GM20000 (cell line): ENCODE measurements at regions not wholly inside any gene's neighbourhood (a gene's known extent, or its start where the extent isn't known, plus 50 kb on each side); places are given as distances from the start of the nearest gene placed in this dataset.

Experiments
- DNase-seq: peaks from one replicate; pipeline ENCODE4 v3.0.0; 2012; ENCODE audit warnings: low spot score
- TF ChIP-seq, protein P1 (sequence below): IDR thresholded peaks from 2 replicates; pipeline ENCODE4 v1.5.1; 2012; ENCODE audit warnings: mild to moderate bottlenecking, control low read depth; ENCODE audit errors: extremely low read depth, missing control alignments

DNA sequence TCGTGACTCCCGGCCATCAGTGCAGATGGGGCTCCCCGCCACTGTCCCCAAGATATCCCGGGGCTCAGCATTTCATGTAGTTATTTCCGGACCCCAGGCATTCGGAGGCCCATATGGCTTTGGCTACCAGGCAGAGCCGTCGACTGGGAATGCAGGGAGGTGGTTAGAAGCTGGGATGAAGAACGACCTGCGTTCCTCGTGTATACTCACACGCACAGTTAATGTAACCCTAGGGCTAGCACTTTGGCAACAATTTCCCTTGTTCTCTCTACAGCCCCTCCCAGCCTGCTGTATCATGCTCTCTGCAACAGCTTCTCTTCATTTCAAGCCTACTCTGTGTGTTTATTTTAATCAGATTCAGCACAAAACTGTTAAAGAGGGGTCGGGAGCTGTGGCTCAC is 240.4 kb downstream of the MYLK4 start:
- DNase-seq: no peak
- TF ChIP-seq, protein P1, sequence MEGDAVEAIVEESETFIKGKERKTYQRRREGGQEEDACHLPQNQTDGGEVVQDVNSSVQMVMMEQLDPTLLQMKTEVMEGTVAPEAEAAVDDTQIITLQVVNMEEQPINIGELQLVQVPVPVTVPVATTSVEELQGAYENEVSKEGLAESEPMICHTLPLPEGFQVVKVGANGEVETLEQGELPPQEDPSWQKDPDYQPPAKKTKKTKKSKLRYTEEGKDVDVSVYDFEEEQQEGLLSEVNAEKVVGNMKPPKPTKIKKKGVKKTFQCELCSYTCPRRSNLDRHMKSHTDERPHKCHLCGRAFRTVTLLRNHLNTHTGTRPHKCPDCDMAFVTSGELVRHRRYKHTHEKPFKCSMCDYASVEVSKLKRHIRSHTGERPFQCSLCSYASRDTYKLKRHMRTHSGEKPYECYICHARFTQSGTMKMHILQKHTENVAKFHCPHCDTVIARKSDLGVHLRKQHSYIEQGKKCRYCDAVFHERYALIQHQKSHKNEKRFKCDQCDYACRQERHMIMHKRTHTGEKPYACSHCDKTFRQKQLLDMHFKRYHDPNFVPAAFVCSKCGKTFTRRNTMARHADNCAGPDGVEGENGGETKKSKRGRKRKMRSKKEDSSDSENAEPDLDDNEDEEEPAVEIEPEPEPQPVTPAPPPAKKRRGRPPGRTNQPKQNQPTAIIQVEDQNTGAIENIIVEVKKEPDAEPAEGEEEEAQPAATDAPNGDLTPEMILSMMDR: no peak

DNA sequence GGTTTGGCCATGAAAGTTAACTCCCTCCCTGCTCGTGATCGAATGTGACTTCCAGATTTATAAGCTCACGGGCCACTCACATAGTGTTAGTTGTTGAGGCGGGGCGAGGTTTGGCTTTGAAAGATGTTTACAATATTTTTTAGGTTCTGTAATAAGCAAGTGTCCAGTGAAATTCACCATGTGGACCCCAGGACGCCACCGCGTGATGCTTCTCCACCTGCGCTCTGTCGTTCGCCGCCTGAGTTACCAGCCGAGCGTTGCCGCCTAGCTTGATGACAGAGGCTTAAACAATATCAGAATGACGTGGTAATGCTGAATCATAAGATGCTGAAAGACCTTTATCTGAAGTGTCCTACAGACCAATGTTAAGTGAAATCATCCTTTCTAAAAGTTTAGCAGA is 241.0 kb downstream of the MYLK4 start:
- no peak for DNase-seq
- TF ChIP-seq, protein P1: no peak

DNA sequence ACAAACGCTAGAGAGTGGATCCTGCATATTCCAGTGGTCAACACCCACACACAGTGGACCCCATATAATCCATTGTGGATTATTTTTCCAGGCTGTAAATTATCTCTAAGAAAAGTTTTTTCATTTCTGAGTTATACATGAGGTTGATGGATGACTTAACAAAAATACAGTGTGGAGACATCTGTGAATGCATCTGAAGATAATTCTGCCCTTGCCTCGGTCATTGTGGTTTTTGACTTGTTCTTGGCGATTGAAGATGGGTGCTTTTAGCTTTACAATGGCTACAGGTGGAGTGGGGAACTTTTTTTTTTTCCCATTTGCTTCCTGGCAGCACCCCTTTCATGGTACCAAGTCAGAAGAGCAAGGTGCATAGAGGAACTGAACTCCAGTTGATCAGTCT is 242.7 kb downstream of the MYLK4 start:
- TF ChIP-seq, protein P1: no peak
- DNase-seq: no peak

DNA sequence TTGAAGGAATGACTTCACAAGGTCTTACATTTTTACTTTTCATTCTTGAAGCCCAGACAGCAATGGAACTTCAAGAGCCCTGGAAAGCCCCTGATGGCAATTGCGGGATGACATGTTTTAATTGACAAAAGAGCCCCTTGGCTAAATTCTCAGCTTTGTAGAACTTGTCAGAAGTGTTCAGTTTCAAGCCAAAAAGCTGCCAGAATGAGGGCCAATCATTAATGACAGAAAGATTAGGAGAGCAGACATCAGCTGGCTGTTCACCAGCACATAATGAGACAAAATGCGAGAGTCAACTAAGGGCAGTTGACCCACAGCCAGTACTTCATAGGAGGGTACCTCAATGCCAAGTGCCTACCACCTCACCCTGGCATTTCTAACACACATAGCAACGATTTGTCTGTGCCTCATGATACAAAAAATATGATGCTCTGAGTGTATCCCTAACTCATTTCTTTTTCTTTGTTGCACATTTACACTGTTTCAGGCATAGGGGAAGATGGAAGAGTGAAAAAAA is 243.1 kb downstream of the MYLK4 start:
- TF ChIP-seq, protein P1: no peak
- no peak for DNase-seq

DNA sequence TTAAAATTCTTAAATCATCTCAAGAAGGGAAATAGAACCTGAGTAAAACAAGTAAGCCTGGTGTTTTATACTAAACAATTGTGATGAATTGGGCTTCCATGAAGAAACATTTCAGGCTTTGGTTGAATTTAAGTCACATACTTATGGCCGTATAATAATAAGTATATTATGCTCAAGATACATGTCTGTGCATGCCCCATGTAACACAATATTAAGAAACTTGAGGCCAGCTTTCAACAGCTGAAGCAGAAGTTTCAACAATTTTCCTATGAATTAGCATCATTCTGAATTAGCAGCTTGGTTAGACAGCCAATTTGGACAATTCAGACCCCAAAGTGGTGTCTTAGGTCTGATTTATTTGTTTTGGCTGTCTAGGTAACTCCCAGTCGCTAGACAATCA is 243.7 kb downstream of the MYLK4 start:
- no peak for DNase-seq
- TF ChIP-seq, protein P1: no peak

DNA sequence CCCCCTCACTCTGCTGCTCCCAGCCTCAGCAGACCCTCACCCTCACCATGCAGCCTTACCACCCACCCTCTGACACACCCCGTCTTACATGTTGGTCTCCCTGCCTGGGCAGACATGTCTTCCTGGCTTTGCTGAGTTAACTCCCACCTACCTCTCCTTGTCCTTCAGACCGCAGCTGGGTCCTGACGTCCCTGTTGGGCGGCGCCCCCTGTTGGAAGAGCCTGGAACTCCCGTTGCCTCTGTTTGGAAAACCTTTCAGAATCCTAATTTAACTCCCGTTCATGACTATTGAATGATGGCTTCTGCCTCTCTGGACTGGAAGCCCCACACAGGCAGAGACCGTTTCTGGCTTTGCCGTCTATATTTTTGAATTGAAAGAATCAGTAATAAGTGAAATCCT is 245.1 kb downstream of the MYLK4 start:
- TF ChIP-seq, protein P1: no peak
- no peak for DNase-seq

DNA sequence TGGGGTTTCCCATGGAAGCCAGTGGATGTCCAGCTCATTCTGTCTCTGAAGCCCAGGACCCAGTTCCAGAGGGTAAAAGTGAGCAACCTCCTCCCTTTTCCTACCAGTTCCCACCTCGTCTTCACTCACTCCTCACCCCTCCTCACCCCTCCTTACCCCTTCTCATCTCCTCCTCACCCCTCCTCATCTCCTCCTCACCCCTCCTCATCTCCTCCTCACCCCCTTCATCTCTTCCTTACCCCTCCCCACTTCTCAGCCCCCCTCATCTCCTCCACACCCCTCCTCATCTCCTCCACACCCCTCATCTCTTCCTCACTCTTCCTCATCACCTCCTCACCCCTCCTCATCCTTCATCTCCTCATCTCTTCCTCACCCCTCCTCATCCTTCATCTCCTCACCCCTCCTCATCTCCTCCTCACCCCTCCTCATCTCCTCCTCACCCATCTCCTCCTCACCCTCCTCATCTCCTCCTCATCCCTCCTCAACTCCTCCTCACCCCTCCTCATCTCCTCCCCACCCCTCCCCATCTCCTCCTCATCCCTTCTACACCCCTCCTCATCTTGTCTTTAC is 246.1 kb downstream of the MYLK4 start:
- DNase-seq: no peak
- TF ChIP-seq, protein P1: no peak
